ENCODE measurements at regions not wholly inside any gene's neighbourhood (a gene's known extent, or its start where the extent isn't known, plus 50 kb on each side); places are given as distances from the start of the nearest gene placed in this dataset.

- TF ChIP-seq SUZ12 (IDR thresholded peaks at IDR 0.05; ENCODE audit: extremely low read depth, insufficient read depth, insufficient read length): no peak
- TF ChIP-seq ZNF274 (IDR thresholded peaks at IDR 0.05; ENCODE audit: low read depth, low read length): no peak
Observed at GRCh38 chr2:163375070-163375469, 360.7 kb downstream of the FIGN start.
